ENCODE measurements at regions not wholly inside any gene's neighbourhood (a gene's known extent, or its start where the extent isn't known, plus 50 kb on each side); places are given as distances from the start of the nearest gene placed in this dataset.
"Not testable (repeated sequence)": the region's sequence is repeated elsewhere in the genome, so short reads cannot be mapped to it uniquely, and the experiment has no call there.

DNA sequence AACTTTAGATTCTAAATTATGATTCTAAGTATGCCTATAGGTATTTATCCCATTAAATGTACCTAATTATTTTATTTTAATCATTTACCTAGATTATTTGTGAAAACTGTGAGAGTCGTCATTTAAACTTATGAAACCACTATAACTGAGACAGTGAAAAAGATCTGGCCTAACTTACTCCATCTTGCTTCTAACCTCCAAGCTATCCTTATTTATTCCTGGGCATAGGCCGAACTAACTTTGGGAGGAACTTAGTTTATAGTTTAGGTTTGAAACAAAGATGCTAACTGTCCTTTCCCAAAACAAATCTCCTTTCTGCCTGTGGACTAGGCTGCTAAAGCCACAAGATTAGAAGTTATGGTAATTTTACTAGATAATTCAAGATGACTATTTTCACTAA is 79.7 kb upstream of the PPP2R5C start:
- no peak overlapping the region for H2AFZ ChIP-seq (ENCODE audit: low read length)
- H3K79me2 ChIP-seq (ENCODE audit: low read length) = no peaks in the 10 kb centered on the region
- no peak for DNase-seq
- H3K4me2 ChIP-seq (ENCODE audit: low read depth, low read length, poor library complexity, severe bottlenecking) = no peak overlapping the region
- H4K20me1 ChIP-seq (ENCODE audit: insufficient read depth, low read depth, low read length) = no peaks in the 10 kb centered on the region
- no peaks in the 10 kb centered on the region for H3K27me3 ChIP-seq (ENCODE audit: low read length)
- no peak overlapping the region for H3K9ac ChIP-seq (ENCODE audit: low read length)
- H3K9me2 ChIP-seq (replicated peaks; ENCODE audit: insufficient read depth, low read length) = no peaks in the 10 kb centered on the region
- no peak overlapping the region for H3K27ac ChIP-seq (ENCODE audit: low read length)
- no peak overlapping the region for H3K4me3 ChIP-seq (ENCODE audit: low read length)
- H3K36me3 ChIP-seq (ENCODE audit: insufficient read depth, low read length) = no peaks in the 10 kb centered on the region
- no peaks in the 10 kb centered on the region for H3K4me1 ChIP-seq (ENCODE audit: low read length)
- no peaks in the 10 kb centered on the region for H3K9me3 ChIP-seq (ENCODE audit: low read length)

GRCh38 chr14:101683365-101683764 is 78.1 kb upstream of the PPP2R5C start:
- H3K9me3 ChIP-seq (ENCODE audit: low read length) = no peaks in the 10 kb centered on the region
- no peaks in the 10 kb centered on the region for H4K20me1 ChIP-seq (ENCODE audit: insufficient read depth, low read depth, low read length)
- no peak overlapping the region for H2AFZ ChIP-seq (ENCODE audit: low read length)
- H3K4me1 ChIP-seq (ENCODE audit: low read length) = no peaks in the 10 kb centered on the region
- no peaks in the 10 kb centered on the region for H3K36me3 ChIP-seq (ENCODE audit: insufficient read depth, low read length)
- no peak overlapping the region for H3K4me2 ChIP-seq (ENCODE audit: low read depth, low read length, poor library complexity, severe bottlenecking)
- no peak for DNase-seq
- no peak overlapping the region for H3K9ac ChIP-seq (ENCODE audit: low read length)
- H3K27me3 ChIP-seq (ENCODE audit: low read length) = no peaks in the 10 kb centered on the region
- no peak overlapping the region for H3K27ac ChIP-seq (ENCODE audit: low read length)
- no peak overlapping the region for H3K4me3 ChIP-seq (ENCODE audit: low read length)
- H3K9me2 ChIP-seq (replicated peaks; ENCODE audit: insufficient read depth, low read length) = no peaks in the 10 kb centered on the region
- no peaks in the 10 kb centered on the region for H3K79me2 ChIP-seq (ENCODE audit: low read length)

DNA sequence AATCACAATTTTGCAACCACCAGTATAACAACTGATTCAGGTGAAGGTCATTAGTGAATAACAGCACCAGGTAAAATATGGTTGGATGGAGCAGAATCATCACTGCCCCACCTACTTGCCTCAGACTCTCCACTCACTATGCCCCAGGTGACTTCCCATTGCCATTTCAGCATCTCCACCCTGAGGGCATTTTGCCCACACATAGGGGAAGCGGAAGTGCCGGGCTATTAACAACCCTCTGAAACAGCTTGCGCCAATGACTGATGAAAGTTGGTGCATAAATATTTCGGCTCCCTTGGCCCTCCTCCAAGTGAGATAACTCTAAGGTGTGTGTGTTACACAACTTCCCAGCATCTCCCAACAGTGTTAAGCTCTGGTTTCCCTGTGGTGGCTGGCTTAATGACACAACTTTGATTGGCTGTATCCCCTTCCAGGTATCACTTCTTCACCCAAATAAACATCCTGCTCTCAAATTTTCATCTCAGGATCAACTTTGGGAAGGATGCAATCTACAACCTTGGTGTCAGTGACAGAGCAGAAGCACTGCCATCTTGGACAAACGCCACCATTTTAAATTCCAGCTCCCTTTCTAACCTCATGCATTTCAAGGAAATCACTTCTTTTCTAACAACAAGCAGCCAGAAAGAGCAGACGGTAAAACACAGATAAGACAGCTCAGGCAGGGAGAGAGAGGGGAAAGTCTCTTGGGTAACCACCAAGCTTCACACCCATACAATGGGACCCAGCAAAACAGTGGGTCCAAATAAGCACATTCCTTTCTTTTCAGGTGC is 73.6 kb upstream of the PPP2R5C start:
- H4K20me1 ChIP-seq (ENCODE audit: insufficient read depth, low read depth, low read length) = no peaks in the 10 kb centered on the region
- H3K4me2 ChIP-seq (ENCODE audit: low read depth, low read length, poor library complexity, severe bottlenecking) = no peak overlapping the region
- no peak overlapping the region for H3K4me3 ChIP-seq (ENCODE audit: low read length)
- no peak overlapping the region for H3K27ac ChIP-seq (ENCODE audit: low read length)
- no peaks in the 10 kb centered on the region for H3K79me2 ChIP-seq (ENCODE audit: low read length)
- no peaks in the 10 kb centered on the region for H3K4me1 ChIP-seq (ENCODE audit: low read length)
- H3K9ac ChIP-seq (ENCODE audit: low read length) = no peak overlapping the region
- H3K9me2 ChIP-seq (replicated peaks; ENCODE audit: insufficient read depth, low read length) = no peaks in the 10 kb centered on the region
- DNase-seq = no peak
- no peaks in the 10 kb centered on the region for H3K27me3 ChIP-seq (ENCODE audit: low read length)
- no peak overlapping the region; the same call in 1 of the 2 replicates for H2AFZ ChIP-seq (ENCODE audit: low read length)
- no peaks in the 10 kb centered on the region for H3K9me3 ChIP-seq (ENCODE audit: low read length)
- no peaks in the 10 kb centered on the region for H3K36me3 ChIP-seq (ENCODE audit: insufficient read depth, low read length)

GRCh38 chr14:101689039-101689501 is 72.4 kb upstream of the PPP2R5C start:
- H2AFZ ChIP-seq (ENCODE audit: low read length) = no peak overlapping the region
- no peak overlapping the region for H3K27ac ChIP-seq (ENCODE audit: low read length)
- H3K36me3 ChIP-seq (ENCODE audit: insufficient read depth, low read length) = no peaks in the 10 kb centered on the region
- H3K27me3 ChIP-seq (ENCODE audit: low read length) = no peaks in the 10 kb centered on the region
- H3K9me3 ChIP-seq (ENCODE audit: low read length) = no peaks in the 10 kb centered on the region
- no peak for DNase-seq
- no peaks in the 10 kb centered on the region for H3K4me1 ChIP-seq (ENCODE audit: low read length)
- H3K4me3 ChIP-seq (ENCODE audit: low read length) = no peak overlapping the region
- no peak overlapping the region for H3K9ac ChIP-seq (ENCODE audit: low read length)
- no peak overlapping the region for H3K4me2 ChIP-seq (ENCODE audit: low read depth, low read length, poor library complexity, severe bottlenecking)
- no peaks in the 10 kb centered on the region for H3K9me2 ChIP-seq (replicated peaks; ENCODE audit: insufficient read depth, low read length)
- H3K79me2 ChIP-seq (ENCODE audit: low read length) = no peaks in the 10 kb centered on the region
- H4K20me1 ChIP-seq (ENCODE audit: insufficient read depth, low read depth, low read length) = no peaks in the 10 kb centered on the region

- not testable (repeated sequence) for H3K4me3 ChIP-seq (ENCODE audit: low read length); H3K27ac ChIP-seq (ENCODE audit: low read length); H3K4me1 ChIP-seq (ENCODE audit: low read length); H3K36me3 ChIP-seq (ENCODE audit: insufficient read depth, low read length); H3K79me2 ChIP-seq (ENCODE audit: low read length); H3K27me3 ChIP-seq (ENCODE audit: low read length); DNase-seq; H4K20me1 ChIP-seq (ENCODE audit: insufficient read depth, low read depth, low read length); H3K9me2 ChIP-seq (replicated peaks; ENCODE audit: insufficient read depth, low read length); H3K9me3 ChIP-seq (ENCODE audit: low read length); H2AFZ ChIP-seq (ENCODE audit: low read length); H3K4me2 ChIP-seq (ENCODE audit: low read depth, low read length, poor library complexity, severe bottlenecking); H3K9ac ChIP-seq (ENCODE audit: low read length)
These were observed 71.5 kb upstream of the PPP2R5C start for GRCh38 chr14:101689966-101690365.

DNA sequence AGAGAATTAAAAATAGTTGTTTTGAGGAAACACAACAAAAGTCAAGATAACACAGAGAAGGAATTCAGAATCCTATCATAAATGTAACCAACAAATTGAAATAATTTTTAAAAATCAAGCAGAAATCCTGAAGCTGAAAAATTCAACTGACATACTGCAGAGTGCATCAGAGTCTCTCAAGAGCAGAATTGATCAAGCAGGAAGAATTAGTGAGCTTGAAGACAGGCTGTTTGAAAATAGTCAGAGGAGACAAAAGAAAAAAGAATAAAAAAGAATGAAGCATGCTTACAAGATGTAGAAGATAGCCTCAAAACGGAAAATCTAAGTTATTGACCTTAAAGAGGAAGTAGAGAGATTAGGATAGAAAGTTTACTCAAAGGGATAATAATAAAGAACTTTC is 65.8 kb upstream of the PPP2R5C start:
- H3K27ac ChIP-seq (ENCODE audit: low read length) = no peak overlapping the region
- no peak for DNase-seq
- no peaks in the 10 kb centered on the region for H3K9me2 ChIP-seq (replicated peaks; ENCODE audit: insufficient read depth, low read length)
- H3K4me2 ChIP-seq (ENCODE audit: low read depth, low read length, poor library complexity, severe bottlenecking) = no peak overlapping the region
- no peaks in the 10 kb centered on the region for H4K20me1 ChIP-seq (ENCODE audit: insufficient read depth, low read depth, low read length)
- H2AFZ ChIP-seq (ENCODE audit: low read length) = no peak overlapping the region
- H3K79me2 ChIP-seq (ENCODE audit: low read length) = no peaks in the 10 kb centered on the region
- peaks cover 7% of the 10 kb centered on the region; the same call in 1 of the 2 replicates for H3K27me3 ChIP-seq (ENCODE audit: low read length)
- H3K36me3 ChIP-seq (ENCODE audit: insufficient read depth, low read length) = no peaks in the 10 kb centered on the region
- H3K9ac ChIP-seq (ENCODE audit: low read length) = no peak overlapping the region
- no peak overlapping the region for H3K4me3 ChIP-seq (ENCODE audit: low read length)
- peaks cover 10% of the 10 kb centered on the region for H3K9me3 ChIP-seq (ENCODE audit: low read length)
- no peaks in the 10 kb centered on the region for H3K4me1 ChIP-seq (ENCODE audit: low read length)

DNA sequence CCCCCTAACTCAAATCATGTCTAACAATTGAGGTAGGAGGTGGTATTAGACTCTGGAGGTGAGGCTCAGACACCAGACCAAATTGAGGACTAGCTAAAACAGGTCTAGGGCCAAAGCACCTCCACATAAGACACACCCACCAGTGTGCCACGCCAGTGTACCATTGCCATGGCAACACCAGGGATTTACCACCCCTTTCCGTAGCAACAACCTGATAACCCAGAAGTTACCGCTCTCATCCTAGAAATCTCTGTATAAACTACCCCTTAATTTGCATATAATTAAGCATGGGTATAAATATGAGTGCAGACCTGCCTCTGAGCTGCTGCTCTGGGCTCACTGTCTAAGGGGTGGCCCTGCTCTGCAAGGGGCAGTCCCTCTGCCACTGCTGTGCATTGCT is 57.4 kb upstream of the PPP2R5C start:
- Histone ChIP-seq H3K9me3 (ENCODE audit: low read length) (no peaks in the 10 kb centered on the region), H4K20me1 (ENCODE audit: insufficient read depth, low read depth, low read length) (no peaks in the 10 kb centered on the region), H2AFZ (ENCODE audit: low read length) (no peak overlapping the region), H3K9ac (ENCODE audit: low read length) (no peak overlapping the region), H3K9me2 (replicated peaks; ENCODE audit: insufficient read depth, low read length) (no peaks in the 10 kb centered on the region), H3K4me3 (ENCODE audit: low read length) (no peak overlapping the region), H3K36me3 (ENCODE audit: insufficient read depth, low read length) (no peaks in the 10 kb centered on the region), H3K79me2 (ENCODE audit: low read length) (no peaks in the 10 kb centered on the region), H3K4me1 (ENCODE audit: low read length) (peaks cover 10% of the 10 kb centered on the region), H3K27me3 (ENCODE audit: low read length) (no peaks in the 10 kb centered on the region), H3K27ac (ENCODE audit: low read length) (no peak overlapping the region), H3K4me2 (ENCODE audit: low read depth, low read length, poor library complexity, severe bottlenecking) (no peak overlapping the region)
- DNase-seq = no peak

- no peaks in the 10 kb centered on the region for H3K36me3 ChIP-seq (ENCODE audit: insufficient read depth, low read length)
- H2AFZ ChIP-seq (ENCODE audit: low read length) = no peak overlapping the region
- no peaks in the 10 kb centered on the region for H3K27me3 ChIP-seq (ENCODE audit: low read length)
- no peak overlapping the region for H3K4me2 ChIP-seq (ENCODE audit: low read depth, low read length, poor library complexity, severe bottlenecking)
- H3K79me2 ChIP-seq (ENCODE audit: low read length) = no peaks in the 10 kb centered on the region
- H3K4me1 ChIP-seq (ENCODE audit: low read length) = peaks cover 10% of the 10 kb centered on the region
- no peak overlapping the region for H3K4me3 ChIP-seq (ENCODE audit: low read length)
- H3K9me3 ChIP-seq (ENCODE audit: low read length) = no peaks in the 10 kb centered on the region
- DNase-seq = no peak
- no peaks in the 10 kb centered on the region for H4K20me1 ChIP-seq (ENCODE audit: insufficient read depth, low read depth, low read length)
- no peak overlapping the region for H3K27ac ChIP-seq (ENCODE audit: low read length)
- H3K9me2 ChIP-seq (replicated peaks; ENCODE audit: insufficient read depth, low read length) = no peaks in the 10 kb centered on the region
- H3K9ac ChIP-seq (ENCODE audit: low read length) = no peak overlapping the region; the same call in 1 of the 2 replicates
These were observed 55.6 kb upstream of the PPP2R5C start for GRCh38 chr14:101705733-101706508.

Data from Karpas-422 (cell line).